ENCODE measurements at regions not wholly inside any gene's neighbourhood (a gene's known extent, or its start where the extent isn't known, plus 50 kb on each side); places are given as distances from the start of the nearest gene placed in this dataset.

DNA sequence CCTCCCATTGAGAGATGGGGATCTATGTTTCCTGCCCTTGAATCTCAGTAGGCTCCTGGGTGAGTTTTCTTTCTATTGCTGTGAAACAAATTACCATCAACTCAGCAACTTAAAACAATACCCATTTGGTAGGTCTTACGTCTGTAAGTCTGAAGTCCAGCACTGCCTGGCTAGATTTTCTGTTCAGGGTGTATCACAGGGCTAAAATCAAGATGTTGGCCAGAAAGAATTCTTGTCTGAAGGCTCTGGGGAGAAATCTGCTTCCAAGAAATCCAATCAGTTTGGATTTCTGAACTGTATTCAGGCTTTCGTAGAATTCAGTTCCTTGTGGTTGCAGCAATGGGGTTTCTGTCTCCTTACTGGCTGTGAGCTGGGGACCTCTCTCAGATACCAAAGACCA is 99.6 kb upstream of the SLC24A3 start:
- Histone ChIP-seq H2AFZ (ENCODE audit: low read depth) (no peak overlapping the region), H3K36me3 (replicated peaks in 1 of 2; ENCODE audit: control insufficient read depth in 1 of 2, insufficient read depth in 2 of 2, low read length in 1 of 2) (no peaks in the 10 kb centered on the region), H3K4me2 (no peak overlapping the region), H3K4me1 (ENCODE audit: control insufficient read depth in 1 of 2, insufficient read depth in 2 of 2, low read depth in 1 of 2, low read length in 1 of 2) (no peaks in the 10 kb centered on the region), H3K27me3 (ENCODE audit: insufficient read depth) (no peaks in the 10 kb centered on the region), H3K79me2 (ENCODE audit: insufficient read depth) (no peaks in the 10 kb centered on the region), H3K9me3 (no peaks in the 10 kb centered on the region), H3K4me3 (ENCODE audit: low read depth in 2 of 2, low read length in 1 of 2) (no peak overlapping the region), H3K9ac (no peak overlapping the region), H4K20me1 (ENCODE audit: insufficient read depth) (no peaks in the 10 kb centered on the region), H3K9me2 (no peaks in the 10 kb centered on the region), H3K27ac (ENCODE audit: low read depth in 2 of 2, low read length in 1 of 2) (no peak overlapping the region), H3F3A (replicated peaks; ENCODE audit: insufficient read depth) (no peaks in the 10 kb centered on the region)
- ChIA-PET POLR2A (no interaction called here), CTCF (no interaction called here)
- TF ChIP-seq JUND (IDR thresholded peaks at IDR 0.05), result no peak
- no peak for TF ChIP-seq MXI1 (IDR thresholded peaks at IDR 0.05; ENCODE audit: low read depth, low read length)
- TF ChIP-seq YY1 (IDR thresholded peaks at IDR 0.05; ENCODE audit: low read depth), result no peak
- no peak for TF ChIP-seq RXRA (IDR thresholded peaks at IDR 0.05; ENCODE audit: borderline replicate concordance, low read depth)
- TF ChIP-seq, protein P1, sequence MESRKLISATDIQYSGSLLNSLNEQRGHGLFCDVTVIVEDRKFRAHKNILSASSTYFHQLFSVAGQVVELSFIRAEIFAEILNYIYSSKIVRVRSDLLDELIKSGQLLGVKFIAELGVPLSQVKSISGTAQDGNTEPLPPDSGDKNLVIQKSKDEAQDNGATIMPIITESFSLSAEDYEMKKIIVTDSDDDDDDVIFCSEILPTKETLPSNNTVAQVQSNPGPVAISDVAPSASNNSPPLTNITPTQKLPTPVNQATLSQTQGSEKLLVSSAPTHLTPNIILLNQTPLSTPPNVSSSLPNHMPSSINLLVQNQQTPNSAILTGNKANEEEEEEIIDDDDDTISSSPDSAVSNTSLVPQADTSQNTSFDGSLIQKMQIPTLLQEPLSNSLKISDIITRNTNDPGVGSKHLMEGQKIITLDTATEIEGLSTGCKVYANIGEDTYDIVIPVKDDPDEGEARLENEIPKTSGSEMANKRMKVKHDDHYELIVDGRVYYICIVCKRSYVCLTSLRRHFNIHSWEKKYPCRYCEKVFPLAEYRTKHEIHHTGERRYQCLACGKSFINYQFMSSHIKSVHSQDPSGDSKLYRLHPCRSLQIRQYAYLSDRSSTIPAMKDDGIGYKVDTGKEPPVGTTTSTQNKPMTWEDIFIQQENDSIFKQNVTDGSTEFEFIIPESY (IDR thresholded peaks at IDR 0.05; ENCODE audit: borderline replicate concordance, low read depth), result no peak
- DNase-seq, result no peak
- WGBS (ENCODE audit: low lambda C conversion rate), result 12% methylated on average over 2 of the region's 2 CpGs

DNA sequence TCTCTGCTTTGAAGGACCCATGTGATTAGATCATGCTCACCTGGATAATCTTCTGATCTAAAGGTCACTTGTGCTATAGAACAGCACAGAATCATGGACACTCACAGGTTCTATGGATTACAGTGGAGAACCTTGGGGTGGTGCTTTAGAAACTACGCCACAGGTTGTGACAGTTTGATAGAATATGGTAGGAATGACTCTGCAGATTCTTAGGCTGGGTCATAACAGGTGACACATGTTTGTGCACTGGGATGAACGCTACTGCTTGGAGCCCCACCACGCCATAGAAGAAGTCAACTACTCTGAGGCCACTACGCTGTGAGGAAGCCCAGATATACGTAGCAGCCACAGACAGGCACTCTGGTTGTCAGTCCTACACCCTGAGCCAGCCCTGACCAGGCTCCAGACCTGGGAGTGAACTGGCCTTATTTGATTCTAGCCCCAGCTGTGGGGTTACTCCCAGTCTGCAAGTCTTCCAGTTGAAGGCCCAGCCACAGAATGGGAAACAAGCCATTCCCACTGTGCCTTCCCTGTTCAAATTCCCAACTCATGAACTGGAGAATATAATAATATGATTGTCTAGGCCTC is 99.0 kb upstream of the SLC24A3 start:
- Histone ChIP-seq H3K4me3 (ENCODE audit: low read depth in 2 of 2, low read length in 1 of 2) (no peak overlapping the region), H3K4me1 (ENCODE audit: control insufficient read depth in 1 of 2, insufficient read depth in 2 of 2, low read depth in 1 of 2, low read length in 1 of 2) (no peaks in the 10 kb centered on the region), H3K27ac (ENCODE audit: low read depth in 2 of 2, low read length in 1 of 2) (no peak overlapping the region), H3K9ac (no peak overlapping the region), H3F3A (replicated peaks; ENCODE audit: insufficient read depth) (no peaks in the 10 kb centered on the region), H3K27me3 (ENCODE audit: insufficient read depth) (no peaks in the 10 kb centered on the region), H3K79me2 (ENCODE audit: insufficient read depth) (no peaks in the 10 kb centered on the region), H4K20me1 (ENCODE audit: insufficient read depth) (no peaks in the 10 kb centered on the region), H3K9me3 (no peaks in the 10 kb centered on the region), H3K4me2 (no peak overlapping the region), H3K9me2 (no peaks in the 10 kb centered on the region), H3K36me3 (replicated peaks in 1 of 2; ENCODE audit: control insufficient read depth in 1 of 2, insufficient read depth in 2 of 2, low read length in 1 of 2) (no peaks in the 10 kb centered on the region), H2AFZ (ENCODE audit: low read depth) (no peak overlapping the region)
- CTCF ChIA-PET, result no interaction called here
- TF ChIP-seq FOXJ3 (CRISPR knock-in tag; IDR thresholded peaks at IDR 0.05) (no peak), TCF12 (IDR thresholded peaks at IDR 0.05) (no peak), TAF1 (IDR thresholded peaks at IDR 0.05; ENCODE audit: borderline replicate concordance, low read depth, low read length) (no peak), MXI1 (IDR thresholded peaks at IDR 0.05; ENCODE audit: low read depth, low read length) (no peak), EP300 (IDR thresholded peaks at IDR 0.05; ENCODE audit: borderline replicate concordance in 1 of 2, low read depth in 1 of 2, low read length in 1 of 2) (no peak), TEAD4 (IDR thresholded peaks at IDR 0.05; ENCODE audit: borderline replicate concordance, insufficient read depth) (no peak), SMC3 (IDR thresholded peaks at IDR 0.05; ENCODE audit: low read depth, low read length) (no peak), NFIC (IDR thresholded peaks at IDR 0.05; ENCODE audit: borderline replicate concordance) (no peak)
- TF ChIP-seq, protein P2, sequence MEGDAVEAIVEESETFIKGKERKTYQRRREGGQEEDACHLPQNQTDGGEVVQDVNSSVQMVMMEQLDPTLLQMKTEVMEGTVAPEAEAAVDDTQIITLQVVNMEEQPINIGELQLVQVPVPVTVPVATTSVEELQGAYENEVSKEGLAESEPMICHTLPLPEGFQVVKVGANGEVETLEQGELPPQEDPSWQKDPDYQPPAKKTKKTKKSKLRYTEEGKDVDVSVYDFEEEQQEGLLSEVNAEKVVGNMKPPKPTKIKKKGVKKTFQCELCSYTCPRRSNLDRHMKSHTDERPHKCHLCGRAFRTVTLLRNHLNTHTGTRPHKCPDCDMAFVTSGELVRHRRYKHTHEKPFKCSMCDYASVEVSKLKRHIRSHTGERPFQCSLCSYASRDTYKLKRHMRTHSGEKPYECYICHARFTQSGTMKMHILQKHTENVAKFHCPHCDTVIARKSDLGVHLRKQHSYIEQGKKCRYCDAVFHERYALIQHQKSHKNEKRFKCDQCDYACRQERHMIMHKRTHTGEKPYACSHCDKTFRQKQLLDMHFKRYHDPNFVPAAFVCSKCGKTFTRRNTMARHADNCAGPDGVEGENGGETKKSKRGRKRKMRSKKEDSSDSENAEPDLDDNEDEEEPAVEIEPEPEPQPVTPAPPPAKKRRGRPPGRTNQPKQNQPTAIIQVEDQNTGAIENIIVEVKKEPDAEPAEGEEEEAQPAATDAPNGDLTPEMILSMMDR (IDR thresholded peaks at IDR 0.05), result no peak
- DNase-seq, result no peak
- WGBS (ENCODE audit: low lambda C conversion rate), result 2% methylated on average over 5 of the region's 5 CpGs
- POLR2A ChIA-PET, result no interaction called here
